CD4-positive, alpha-beta T cell treated with Interleukin-15 for 4 hours (primary cell): ENCODE measurements at regions not wholly inside any gene's neighbourhood (a gene's known extent, or its start where the extent isn't known, plus 50 kb on each side); places are given as distances from the start of the nearest gene placed in this dataset.
"Not testable (repeated sequence)": the region's sequence is repeated elsewhere in the genome, so short reads cannot be mapped to it uniquely, and the experiment has no call there.

ENCODE experiments used
- DNase-seq: peaks from one replicate; pipeline ENCODE4 v3.0.0-alpha.2; 2020; ENCODE audit warnings: low spot score

- DNase-seq = not testable (repeated sequence)
Observed at GRCh38 chr9:75459311-75459710, 371.0 kb downstream of the OSTF1 start.

GRCh38 chr9:75461183-75461582 lies 372.9 kb downstream of the OSTF1 start:
- no peak for DNase-seq

- DNase-seq = no peak
Observed at GRCh38 chr9:75462866-75463265, 374.6 kb downstream of the OSTF1 start.

GRCh38 chr9:75463871-75464270 lies 375.6 kb downstream of the OSTF1 start:
- DNase-seq = no peak

- DNase-seq = no peak
Observed at GRCh38 chr9:75464726-75465125, 376.4 kb downstream of the OSTF1 start.

GRCh38 chr9:75467142-75467541 lies 378.8 kb downstream of the OSTF1 start:
- no peak for DNase-seq

- DNase-seq = no peak
Observed at GRCh38 chr9:75471549-75472114, 383.3 kb downstream of the OSTF1 start.

GRCh38 chr9:75482566-75482965 lies 394.3 kb downstream of the OSTF1 start:
- DNase-seq = no peak

GRCh38 chr9:75483636-75484035 lies 395.3 kb downstream of the OSTF1 start:
- no peak for DNase-seq

GRCh38 chr9:75487856-75488718 lies 399.8 kb downstream of the OSTF1 start:
- DNase-seq = no peak

- no peak for DNase-seq
Observed at GRCh38 chr9:75488719-75489110, 400.4 kb downstream of the OSTF1 start.

GRCh38 chr9:75490326-75490725 lies 400.1 kb upstream of the PCSK5 start:
- no peak for DNase-seq

GRCh38 chr9:75491533-75491932 lies 398.9 kb upstream of the PCSK5 start:
- DNase-seq = no peak

- no peak for DNase-seq
Observed at GRCh38 chr9:75499812-75500211, 390.7 kb upstream of the PCSK5 start.

GRCh38 chr9:75500479-75500878 lies 390.0 kb upstream of the PCSK5 start:
- DNase-seq = no peak

- not testable (repeated sequence) for DNase-seq
Observed at GRCh38 chr9:75500940-75501339, 389.5 kb upstream of the PCSK5 start.

GRCh38 chr9:75504721-75505120 lies 385.8 kb upstream of the PCSK5 start:
- DNase-seq = no peak

- no peak for DNase-seq
Observed at GRCh38 chr9:75505654-75506053, 384.8 kb upstream of the PCSK5 start.

- DNase-seq = no peak
Observed at GRCh38 chr9:75529463-75529862, 361.0 kb upstream of the PCSK5 start.

- DNase-seq = no peak
Observed at GRCh38 chr9:75531588-75531987, 358.9 kb upstream of the PCSK5 start.

GRCh38 chr9:75532233-75533050 lies 358.0 kb upstream of the PCSK5 start:
- DNase-seq = no peak

GRCh38 chr9:75539523-75539922 lies 350.9 kb upstream of the PCSK5 start:
- DNase-seq = no peak

- DNase-seq = no peak
Observed at GRCh38 chr9:75540185-75540584, 350.3 kb upstream of the PCSK5 start.
